Activated CD4-positive, alpha-beta T cell treated with anti-CD3 and anti-CD28 coated beads, Interleukin-2, amount 50 U/mL, for 1 hour (primary cell): ENCODE measurements at regions not wholly inside any gene's neighbourhood (a gene's known extent, or its start where the extent isn't known, plus 50 kb on each side); places are given as distances from the start of the nearest gene placed in this dataset.

ENCODE experiments used
- DNase-seq: peaks from one replicate; pipeline ENCODE4 v3.0.0-alpha.2; 2020

DNA sequence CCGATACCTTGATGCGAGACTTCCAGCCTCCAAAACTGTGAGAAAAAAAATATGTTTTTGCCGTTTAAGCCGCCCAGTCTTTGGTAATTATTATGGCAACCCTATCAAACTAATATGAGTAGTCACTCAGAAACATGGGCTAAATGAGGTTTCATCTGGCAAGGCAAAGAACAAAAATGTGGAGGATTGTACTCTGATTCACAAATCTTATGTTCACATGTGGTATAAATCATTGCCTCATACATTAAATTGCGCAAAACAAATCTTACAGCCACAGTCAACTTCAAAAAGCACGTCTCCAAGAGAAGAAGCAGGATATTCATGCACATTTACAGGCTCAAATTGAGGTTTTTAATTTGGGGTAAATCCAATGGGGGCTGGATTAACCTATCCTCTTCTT lies 1435.4 kb upstream of the LRRTM1 start:
- DNase-seq, result no peak

DNA sequence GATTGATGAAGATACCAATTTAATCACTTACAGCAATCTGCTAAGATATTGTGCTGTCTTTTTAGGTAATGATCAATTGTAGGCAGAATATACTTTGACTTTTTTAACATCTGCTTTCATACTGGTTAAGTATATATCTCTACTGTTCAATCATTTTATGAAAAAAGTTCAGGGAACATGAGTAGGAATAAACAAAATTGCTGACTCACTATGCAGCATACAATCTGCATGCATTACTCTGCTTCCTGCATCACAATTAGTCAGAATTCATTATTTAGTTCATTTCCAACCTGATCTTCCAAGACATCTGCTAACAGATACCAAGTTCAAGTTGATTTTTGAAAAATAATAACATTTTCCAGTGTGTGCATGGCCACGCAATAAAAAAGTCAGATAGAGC lies 1430.4 kb upstream of the LRRTM1 start:
- no peak for DNase-seq

DNA sequence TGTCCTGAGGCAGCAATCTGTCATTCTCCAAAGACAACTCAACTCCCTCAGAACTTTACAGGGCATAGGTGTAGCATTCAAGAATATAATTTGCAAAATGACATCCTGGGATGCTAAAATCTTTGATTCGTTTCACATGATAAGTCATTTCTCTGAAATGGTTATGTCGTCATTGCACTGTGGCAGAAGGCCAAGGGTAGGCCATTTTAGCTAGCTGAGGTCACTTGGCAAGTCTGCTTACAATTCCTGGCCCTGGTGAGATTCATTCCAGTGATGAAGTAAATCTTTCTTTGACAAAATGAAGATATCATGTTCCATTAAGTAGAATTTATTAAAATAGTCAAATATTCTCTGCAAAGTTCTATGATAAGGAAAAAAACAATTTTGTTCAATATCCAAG lies 1410.3 kb upstream of the LRRTM1 start:
- no peak for DNase-seq

DNA sequence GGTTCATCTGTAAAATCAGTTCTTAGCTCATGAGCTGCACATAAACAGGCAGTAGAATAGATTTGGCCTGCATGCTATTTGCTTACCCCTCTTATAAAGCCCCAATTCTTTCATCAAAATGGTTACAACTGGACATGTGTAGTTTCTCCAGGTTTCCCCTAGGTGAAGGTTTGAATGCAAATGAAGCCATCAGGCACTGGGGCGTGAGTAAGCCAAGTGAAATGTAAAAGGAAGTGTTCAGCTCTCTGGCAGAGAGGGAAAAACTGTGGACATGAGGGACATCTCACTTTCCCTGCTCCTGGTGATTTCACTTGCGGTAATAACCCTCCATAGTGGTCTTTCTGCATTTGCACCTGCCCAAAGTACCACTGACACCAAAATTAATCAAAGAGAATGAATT lies 1402.3 kb upstream of the LRRTM1 start:
- no peak for DNase-seq

DNA sequence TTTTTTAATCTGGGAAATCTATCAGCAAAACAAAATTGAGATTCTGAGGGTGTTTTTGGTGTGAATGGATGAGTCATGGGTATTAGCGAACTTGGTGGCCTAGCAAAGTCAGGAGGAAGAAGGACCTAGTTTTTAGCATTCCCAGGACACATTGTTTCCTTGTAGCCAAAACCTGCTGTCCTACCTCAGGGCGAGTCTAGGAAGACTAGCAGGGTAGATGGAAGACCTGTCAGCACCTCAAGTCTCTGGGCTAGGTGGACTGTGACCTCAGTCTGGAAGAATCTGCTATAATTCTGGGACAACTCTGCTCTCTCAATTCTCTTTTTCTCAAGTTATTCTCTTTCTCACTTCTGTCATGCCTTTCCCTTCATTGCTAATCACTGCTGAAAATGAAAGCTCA lies 1399.3 kb upstream of the LRRTM1 start:
- DNase-seq, result no peak

DNA sequence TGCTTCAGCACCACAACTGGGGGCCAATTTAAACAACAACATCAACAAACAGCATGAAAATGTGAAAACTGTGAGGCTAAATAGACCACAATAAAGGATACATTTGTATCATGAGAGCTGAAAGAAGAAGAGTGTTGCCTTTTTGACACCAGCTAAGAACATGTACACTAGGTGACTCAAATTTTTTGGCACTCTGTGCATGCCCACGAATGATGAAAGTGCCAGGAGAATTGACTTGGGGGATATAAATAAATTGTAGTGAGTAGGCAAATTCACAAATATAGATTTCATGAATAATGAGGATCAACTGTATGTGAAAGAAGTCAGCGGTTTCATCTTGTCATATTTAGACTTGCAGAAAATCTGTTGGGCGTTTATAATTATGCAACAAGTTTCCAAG lies 1388.0 kb upstream of the LRRTM1 start:
- no peak for DNase-seq

DNA sequence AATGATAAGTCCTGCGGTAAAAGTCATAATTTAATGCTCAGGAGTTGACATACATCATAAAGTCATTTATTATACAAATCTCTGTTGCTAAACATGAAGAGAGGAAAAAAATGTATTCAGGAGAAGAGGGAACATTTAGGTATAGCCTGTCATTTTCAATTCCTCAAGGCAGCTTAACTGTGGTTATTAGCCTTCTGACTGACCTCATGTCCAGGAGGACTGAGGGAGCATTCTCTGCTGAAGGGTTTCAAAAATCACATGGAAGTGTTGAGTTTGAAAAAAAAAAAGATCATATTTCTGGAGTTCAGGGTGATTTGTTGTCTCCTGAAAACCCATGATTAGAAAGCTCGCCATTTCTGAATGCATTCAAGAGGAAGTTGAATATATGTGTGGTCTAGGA lies 1371.1 kb upstream of the LRRTM1 start:
- no peak for DNase-seq

DNA sequence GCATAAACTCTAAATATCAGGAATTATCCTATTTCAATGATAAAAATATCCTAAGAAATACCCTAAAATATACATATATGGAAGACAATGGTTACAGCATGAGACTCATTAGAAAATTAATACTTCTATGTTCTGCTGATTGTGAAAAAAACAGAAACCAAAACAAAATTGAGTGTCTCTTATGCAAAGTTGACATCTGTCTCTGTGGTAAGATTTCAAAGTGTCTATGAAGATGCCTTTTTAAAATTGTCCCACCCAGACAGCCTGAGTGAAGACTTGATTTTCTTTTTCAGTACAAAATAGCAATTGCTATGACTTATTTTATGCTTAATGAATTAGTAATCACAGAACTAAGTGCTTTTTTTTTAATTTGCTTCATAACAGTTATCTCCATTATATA lies 1368.4 kb upstream of the LRRTM1 start:
- no peak for DNase-seq

DNA sequence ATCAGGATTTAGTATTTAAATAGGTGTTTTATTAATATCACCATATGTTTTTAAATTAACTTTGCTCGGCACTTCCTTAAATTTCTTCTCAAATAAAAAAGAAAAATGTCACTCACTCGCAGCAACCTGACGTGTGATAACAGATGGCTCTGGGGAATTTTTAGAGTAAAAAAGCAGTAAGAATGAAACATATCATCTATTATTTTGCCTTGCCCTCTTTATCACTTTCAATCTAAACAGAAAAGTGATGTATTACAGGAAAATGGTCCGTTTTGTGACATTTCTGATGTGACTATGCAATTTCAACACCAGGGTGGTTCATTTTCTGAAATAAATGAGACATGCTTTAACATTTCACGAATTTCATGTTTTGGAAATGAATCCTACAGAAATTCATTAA lies 1368.0 kb upstream of the LRRTM1 start:
- no peak for DNase-seq

DNA sequence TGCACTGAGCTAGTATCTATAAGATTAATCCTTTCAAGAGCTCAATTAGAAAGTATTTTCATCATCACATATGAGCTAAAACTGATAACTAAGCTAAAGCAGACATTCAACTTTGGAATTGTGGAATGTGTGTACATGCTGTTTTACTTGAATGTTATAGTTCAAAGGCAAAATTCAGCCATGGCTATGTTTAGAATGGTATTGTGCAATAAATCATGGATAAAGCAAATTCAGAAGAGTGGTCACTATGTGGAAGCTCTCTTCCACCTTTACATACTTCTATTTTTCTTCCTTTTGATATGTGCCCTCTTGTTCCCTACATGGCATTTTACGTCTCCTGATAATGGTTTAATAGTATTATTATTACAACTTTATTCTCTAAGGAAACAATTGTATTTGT lies 1366.3 kb upstream of the LRRTM1 start:
- DNase-seq, result no peak

DNA sequence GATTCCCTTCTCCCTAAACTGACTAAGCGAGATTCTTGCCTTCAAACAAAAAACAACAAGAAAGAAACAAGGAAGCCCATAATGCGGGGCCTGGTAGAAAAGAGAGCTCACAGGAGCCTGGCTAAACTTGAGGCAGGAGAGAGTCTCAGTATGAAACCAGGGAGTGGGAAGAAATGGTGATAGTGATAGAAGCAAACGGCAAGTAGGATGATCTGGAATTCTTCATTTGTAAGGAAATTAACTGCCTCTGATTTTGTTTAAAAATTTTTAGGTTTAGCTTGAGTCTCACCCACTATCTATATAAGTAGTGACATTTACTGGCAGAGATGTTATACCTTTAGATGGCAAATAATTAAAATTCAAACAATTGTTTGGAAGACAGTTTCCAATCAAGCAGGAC lies 1356.5 kb upstream of the LRRTM1 start:
- DNase-seq, result no peak

DNA sequence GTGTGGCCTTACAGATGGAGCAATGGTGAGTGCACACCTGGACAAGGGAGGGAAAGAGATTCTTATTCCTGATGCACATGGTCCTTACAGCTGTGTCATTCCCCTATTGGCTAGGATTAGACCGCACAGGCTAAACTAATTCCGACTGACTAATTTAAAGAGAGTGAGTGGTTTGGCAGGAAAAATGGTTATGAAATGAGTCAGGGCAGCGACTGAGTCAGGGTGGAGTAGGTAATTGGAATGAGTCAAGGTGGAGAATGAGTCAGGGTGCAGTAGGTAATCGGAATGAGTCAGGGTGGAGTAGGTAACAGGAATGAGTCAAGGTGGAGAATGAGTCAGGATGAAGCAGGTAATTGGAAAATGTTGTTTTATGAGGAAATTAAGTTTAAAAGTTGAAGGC lies 1353.7 kb upstream of the LRRTM1 start:
- no peak for DNase-seq

DNA sequence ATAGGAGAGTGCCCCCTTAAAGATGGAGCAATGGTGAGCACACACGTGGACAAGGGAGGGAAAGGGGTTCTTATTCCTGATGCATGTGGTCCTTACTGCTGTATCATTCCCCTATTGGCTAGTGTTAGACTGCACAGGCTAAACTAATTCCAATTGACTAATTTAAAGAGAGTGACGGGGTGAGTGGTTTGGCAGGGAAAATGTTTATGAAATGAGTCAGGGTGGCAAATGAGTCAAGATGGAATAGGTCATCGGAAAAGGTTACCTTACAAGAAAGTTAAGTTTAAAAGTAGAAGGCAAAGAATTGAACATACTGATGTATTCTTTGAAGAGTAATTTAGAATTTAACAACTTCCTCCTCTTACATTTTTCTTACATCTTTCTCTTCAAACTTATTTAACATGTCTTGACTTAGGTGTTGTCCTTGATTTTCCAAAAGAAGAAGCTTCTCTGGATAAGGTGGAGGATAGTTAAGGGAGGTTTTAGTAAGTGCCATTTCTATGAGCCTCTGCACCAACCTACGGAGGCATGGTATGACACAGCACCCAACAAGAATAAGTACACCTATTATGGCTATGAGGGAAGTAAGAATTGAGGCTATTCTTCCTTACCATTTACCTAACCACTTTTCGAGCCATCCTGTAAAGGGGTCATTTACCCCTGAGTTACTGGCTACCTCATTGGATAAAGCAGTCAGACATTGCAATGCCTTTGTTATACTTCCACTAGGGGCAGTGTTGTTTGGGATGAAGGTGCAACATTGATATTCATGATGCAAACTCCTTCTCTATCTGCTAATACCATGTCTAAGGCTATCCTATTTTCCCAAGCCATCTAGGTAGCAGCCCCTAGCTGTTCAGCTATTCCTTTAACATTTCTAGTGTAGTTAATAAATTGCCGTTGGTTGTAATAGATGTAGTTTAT lies 1345.8 kb upstream of the LRRTM1 start:
- DNase-seq, result no peak

DNA sequence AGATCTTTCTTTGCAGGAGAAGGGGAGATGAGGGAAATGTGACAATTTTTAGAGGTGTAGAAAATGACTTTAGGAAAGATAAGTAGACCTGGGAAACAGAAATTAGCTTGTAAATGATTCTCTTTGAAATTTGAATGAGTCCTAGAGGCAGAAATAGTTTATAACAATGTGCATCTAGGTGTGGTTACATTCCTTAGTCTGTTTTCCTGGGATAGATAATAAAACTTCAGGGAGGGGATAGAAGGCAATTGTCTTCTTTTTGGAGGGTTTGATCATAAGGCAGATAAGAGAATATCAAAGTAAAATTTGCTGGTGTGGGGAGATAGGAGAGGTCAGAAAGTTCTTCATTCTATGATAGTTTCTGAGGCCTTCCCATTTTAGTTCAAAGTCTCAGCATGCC lies 1344.3 kb upstream of the LRRTM1 start:
- no peak for DNase-seq

DNA sequence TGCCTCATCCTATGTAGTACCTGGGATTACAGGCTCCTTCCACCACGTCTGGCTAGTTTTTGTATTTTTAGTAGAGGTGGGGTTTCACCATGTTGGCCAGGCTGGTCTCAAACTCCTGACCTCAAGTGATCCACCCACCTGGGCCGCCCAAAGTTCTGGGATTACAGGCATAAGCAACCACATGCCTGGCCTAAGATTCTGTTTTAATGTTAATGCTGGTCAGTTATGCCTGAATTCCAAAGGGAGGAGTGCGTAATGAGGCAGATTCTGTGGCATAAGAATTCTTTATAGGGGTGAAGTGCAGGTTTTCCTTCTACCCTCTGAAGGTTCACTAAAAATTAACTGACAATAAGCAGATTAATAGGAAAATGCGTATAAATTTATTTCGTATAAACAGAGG lies 1343.8 kb upstream of the LRRTM1 start:
- no peak for DNase-seq

DNA sequence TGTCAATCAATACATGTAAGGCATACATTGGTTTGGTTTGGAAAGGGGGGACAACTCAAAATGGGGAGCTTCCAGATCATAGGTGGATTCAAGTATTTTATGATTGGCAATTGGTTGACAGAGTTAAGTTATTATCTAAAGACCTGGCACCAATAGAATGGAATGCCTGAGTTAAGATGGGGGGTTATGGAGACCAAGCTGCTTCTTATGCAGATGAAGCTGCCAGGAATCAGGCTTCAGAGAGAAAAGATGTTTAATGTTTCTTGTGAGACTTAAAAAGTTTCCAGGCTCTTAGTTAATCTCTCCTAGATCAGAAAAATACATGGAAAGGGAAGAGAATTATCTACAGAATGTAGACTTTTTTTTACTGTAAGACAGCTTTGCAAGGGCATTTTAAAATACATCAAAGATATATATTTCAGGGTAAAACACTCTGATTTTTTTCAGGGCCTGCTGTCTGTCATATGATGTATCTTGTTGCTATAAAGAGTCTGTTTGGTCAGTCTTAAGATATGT lies 1343.2 kb upstream of the LRRTM1 start:
- DNase-seq, result no peak

DNA sequence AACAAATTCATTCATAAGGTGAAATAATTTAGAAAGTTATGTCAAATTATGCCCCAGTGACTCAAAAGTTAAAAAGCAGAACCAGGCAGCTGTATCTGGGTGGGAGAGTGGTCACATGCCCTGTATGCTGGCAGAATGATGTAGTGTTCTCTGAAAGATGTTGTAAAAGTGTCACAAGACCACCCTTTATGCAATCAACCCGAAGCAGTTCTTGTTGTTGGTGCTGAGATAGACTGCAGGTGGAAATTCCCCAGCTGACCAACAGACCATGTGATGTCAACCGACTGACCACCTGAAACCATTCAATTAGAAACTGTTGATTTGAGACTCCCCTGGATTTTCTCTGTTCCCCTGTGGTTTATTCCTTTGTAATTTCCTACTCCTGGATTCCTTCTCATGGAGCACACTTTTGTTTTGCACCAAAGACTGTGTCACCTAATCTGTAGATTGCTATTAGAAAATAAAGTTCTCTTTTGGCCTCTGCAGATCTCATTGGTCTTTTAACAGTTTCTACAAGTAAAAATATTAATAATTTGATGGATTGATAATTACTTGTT lies 1341.3 kb upstream of the LRRTM1 start:
- no peak for DNase-seq

DNA sequence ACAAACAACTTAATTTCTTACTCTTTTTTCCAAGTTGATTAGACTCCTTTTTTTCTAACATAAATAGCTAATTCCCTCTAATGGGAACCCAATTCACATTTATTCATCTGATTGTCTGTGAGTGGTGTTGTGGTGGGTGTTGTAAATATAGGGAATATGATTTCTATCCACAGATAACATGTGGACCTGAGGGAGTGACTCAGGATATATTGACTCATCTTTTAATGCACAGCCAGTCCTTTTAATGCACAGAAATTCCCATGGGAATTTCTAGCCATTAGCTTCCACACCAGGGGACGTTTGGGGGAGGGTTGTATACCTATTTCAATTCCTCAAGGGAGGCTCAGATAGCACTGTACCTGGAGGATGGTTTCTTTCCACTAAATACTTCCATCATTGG lies 1339.6 kb upstream of the LRRTM1 start:
- no peak for DNase-seq

DNA sequence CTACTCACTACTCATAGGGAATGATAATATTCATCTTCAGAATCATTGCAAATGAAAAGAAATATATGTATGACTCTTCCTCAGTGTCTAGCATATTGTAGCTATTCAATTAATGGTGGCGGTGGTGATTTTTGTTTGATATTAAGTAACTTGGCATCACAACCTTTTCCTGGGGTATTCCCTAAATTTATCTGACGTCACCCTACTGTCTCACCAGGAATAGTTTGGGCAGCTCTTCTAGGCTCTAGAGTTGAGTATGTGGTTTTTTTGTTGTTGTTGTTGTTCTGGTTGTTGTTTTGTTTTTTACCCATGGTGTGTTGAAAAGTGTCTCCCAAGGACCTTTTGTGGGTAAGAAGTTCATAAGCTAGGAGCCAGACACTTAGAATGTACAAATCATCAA lies 1320.3 kb upstream of the LRRTM1 start:
- no peak for DNase-seq

DNA sequence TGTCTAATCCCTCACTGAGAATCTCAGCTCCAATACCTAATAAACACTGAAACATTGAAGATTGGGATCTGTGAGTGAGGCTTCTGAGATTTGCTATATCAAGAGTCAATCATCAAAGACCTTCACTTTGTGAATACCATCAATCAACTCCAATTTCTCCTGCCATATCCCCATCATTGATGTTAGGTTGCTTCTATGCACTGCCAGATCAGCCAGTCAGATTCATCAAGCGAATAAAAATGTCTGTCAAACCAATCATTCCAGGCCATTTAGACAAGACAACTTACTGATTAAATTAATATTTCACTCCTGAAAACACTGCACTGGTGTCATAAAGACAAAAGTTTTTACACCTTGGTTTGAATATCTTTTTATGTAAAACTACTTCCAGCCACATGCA lies 1295.5 kb upstream of the LRRTM1 start:
- DNase-seq, result no peak

DNA sequence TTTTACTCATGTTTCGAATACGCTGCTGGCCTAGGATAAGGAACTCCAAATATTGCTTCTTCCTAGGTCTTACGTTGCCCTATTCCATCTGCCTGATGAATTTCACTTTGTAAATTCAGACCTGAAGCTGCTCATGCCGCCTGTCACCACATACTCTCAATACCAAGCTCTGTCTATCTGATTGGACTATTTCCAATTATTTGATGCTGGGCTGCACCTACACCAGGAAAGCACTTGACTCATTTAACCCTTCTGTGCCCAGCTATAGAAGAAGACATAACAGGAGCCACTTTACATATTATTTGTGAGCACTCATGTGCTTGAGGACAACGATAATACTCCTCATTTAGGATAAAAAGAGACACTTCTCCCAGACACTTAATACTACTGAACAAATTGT lies 1293.9 kb upstream of the LRRTM1 start:
- DNase-seq, result no peak

DNA sequence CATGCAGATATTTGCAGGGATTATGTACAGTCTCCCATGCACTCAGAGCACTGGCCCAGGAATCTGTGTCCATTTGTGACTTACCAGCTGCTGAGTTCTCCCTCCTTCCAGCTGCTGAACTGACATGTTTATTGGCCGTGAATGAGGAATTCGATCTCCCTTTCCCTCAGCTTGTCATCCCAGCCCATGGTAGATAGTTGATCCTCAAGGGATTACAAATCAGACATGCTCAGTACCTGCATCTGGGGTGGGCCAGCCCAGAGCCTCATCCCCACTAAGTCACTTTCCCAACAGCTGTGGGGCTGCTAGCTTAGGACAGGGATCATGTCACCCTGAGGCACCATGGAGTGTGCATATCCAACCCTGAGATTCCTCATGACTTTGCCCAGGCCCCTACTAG lies 1284.9 kb upstream of the LRRTM1 start:
- DNase-seq, result no peak

DNA sequence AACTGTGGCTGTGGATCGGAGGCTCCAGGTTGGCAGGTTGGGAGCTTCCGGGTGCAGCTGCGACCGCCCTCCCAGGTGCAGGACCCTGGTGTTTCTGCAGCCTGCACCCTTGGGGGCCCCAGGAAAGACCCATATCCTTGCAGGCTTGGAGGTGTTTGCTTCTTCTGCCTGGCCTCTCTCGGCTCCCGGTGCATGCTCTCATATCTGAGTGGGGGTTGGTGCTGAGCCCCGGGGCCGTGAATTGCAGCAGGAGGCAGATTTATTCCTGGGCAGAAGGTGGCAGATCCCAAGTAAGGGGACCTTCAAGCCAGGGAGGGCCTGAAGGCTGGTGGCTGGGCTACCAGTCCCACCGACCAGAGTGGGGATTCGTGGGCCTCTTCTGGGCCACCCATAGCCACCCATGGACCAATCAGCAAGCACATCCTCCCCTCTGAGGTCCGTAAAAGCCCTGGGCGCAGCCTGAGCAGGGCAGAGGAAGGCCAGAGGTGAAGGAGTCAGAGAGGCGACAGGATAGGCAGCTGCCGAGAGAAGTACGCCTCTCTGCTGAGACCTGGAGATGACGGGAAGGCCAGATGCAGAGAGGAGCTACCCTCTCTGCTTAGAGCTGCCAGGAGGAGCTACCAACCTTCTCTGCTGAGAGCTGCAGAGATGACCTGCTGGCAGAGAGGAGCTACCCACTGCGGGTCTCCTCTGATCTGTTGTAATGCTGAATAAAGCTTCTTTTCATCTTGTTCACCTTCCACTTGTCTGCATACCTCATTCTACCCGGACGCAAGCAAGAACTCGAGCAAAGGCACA lies 1279.0 kb upstream of the LRRTM1 start:
- DNase-seq, result no peak

DNA sequence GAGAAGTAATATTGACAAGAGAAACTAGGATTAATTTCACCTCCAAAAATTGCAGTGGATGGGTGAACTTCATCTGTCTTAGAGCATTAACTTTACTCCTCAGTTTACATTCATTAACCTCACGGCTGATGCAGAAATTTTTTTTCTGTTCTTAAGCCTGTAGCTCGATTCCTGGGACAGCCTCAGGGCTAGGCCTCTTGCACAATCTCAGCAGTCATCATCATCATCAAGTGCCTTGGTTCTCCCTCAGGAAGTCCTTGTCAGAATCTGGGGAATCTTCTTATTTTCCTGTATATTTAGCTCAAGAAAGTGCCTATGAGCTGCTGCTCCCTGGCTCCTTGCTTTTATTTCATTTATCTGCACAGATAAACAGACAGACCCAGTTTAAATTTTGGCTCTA lies 1272.2 kb upstream of the LRRTM1 start:
- DNase-seq, result no peak
